CD4-positive, alpha-beta T cell (primary cell): ENCODE measurements at regions not wholly inside any gene's neighbourhood (a gene's known extent, or its start where the extent isn't known, plus 50 kb on each side); places are given as distances from the start of the nearest gene placed in this dataset.
"Not testable (repeated sequence)": the region's sequence is repeated elsewhere in the genome, so short reads cannot be mapped to it uniquely, and the experiment has no call there.

Experiments used
- ATAC-seq: fragments of 200-7000 bp; cut with Tn5 transposase; one replicate; pipeline ENCODE4 v1.10.0; 2022; ENCODE audit warnings: mild to moderate bottlenecking; ENCODE audit not compliant: poor library complexity
- CTCF ChIA-PET: fragments of 350-600 bp; sonication (Branson Sonifier 250); formaldehyde crosslinking; loops from one replicate; lab custom pipeline; 2021; ENCODE audit warnings: antibody characterized with exemption, inconsistent platforms; lab: Charles Lee
- POLR2A ChIA-PET: fragments of 350-600 bp; sonication (Branson Sonifier 250); formaldehyde crosslinking; loops from one replicate; lab custom pipeline; 2021; ENCODE audit warnings: antibody characterized with exemption, inconsistent platforms; lab: Charles Lee
- DNase-seq, 14 experiments: peaks; one replicate each; pipeline ENCODE4 v3.0.0-alpha.2; 2013 to 2020; ENCODE audit warnings: mixed read lengths in 2 of 14
- H3K27ac ChIP-seq, 2 donors: one replicate each; pipeline versions ENCODE4 v1.5.1 to v1.7.0; 2013; ENCODE audit warnings: low read length in 2 of 2, low read depth in 1 of 2, mild to moderate bottlenecking in 1 of 2
- H3K27me3 ChIP-seq, 2 experiments: 1 replicate in 1 of 2; 2 replicates in 1 of 2; pipeline versions ENCODE4 v1.6.1 to v1.7.0; 2013; ENCODE audit warnings: low read length in 2 of 2, control low read depth in 1 of 2, mild to moderate bottlenecking in 1 of 2, moderate library complexity in 1 of 2; ENCODE audit not compliant: insufficient read depth in 2 of 2, control insufficient read depth in 1 of 2
- H3K36me3 ChIP-seq: one replicate; pipeline ENCODE4 v1.6.1; 2013; ENCODE audit warnings: low read length, control low read depth; ENCODE audit not compliant: insufficient read depth
- H3K4me1 ChIP-seq: one replicate; pipeline ENCODE4 v1.6.1; 2013; ENCODE audit warnings: low read length, control low read depth; ENCODE audit not compliant: insufficient read depth
- H3K4me3 ChIP-seq: one replicate; pipeline ENCODE4 v1.5.1; 2013; ENCODE audit warnings: mild to moderate bottlenecking, low read length, moderate library complexity
- H3K9me3 ChIP-seq, 2 experiments: 1 replicate in 1 of 2; 2 replicates in 1 of 2; pipeline versions ENCODE4 v1.6.1 to v1.7.0; 2013; ENCODE audit warnings: low read length in 2 of 2, mild to moderate bottlenecking in 2 of 2, control low read depth in 1 of 2, moderate library complexity in 1 of 2; ENCODE audit not compliant: control insufficient read depth in 1 of 2, insufficient read depth in 1 of 2
- H3K27ac Mint-ChIP-seq: one replicate; pipeline ENCODE4 v1.8.0; 2020; ENCODE audit warnings: mixed read lengths
- H3K27me3 Mint-ChIP-seq: one replicate; pipeline ENCODE4 v1.8.0; 2021; ENCODE audit warnings: mixed read lengths
- H3K36me3 Mint-ChIP-seq: one replicate; pipeline ENCODE4 v1.8.0; 2021; ENCODE audit warnings: low read depth, mixed read lengths
- H3K4me1 Mint-ChIP-seq: one replicate; pipeline ENCODE4 v1.8.0; 2021; ENCODE audit warnings: low read depth, mixed read lengths
- H3K4me3 Mint-ChIP-seq: one replicate; pipeline ENCODE4 v1.8.0; 2020; ENCODE audit warnings: mild to moderate bottlenecking, mixed read lengths
- H3K9me3 Mint-ChIP-seq: one replicate; pipeline ENCODE4 v1.8.0; 2020; ENCODE audit warnings: mixed read lengths
- CTCF ChIP-seq: fragments of 200-600 bp; IDR thresholded peaks from one replicate; pipeline ENCODE4 v1.8.0; 2022; ENCODE audit warnings: antibody characterized with exemption, mild to moderate bottlenecking
- intact Hi-C, 2 experiments: fragments of 100-400 bp; cut with DNase I in 1 of 2; cut with micrococcal nuclease in 1 of 2; formaldehyde crosslinking; loops; one replicate each; pipeline versions ENCODE4 v1.15.1 to v1.9.0; 2023 to 2025; cut with DNase I, micrococcal nuclease

GRCh38 chr6:21792177-21792576, 198.6 kb downstream of the SOX4 start:
- Histone ChIP-seq H3K4me3 (no peak overlapping the region), H3K27me3 (no peaks in the 10 kb centered on the region), H3K9me3 (peaks cover 0 to 3% of the 10 kb centered on the region in 2 experiments), H3K27ac (no peak overlapping the region), H3K36me3 (no peaks in the 10 kb centered on the region), H3K4me1 (no peaks in the 10 kb centered on the region)
- no peak for DNase-seq
- Mint-ChIP-seq H3K27me3 (no peaks in the 10 kb centered on the region), H3K4me1 (no peaks in the 10 kb centered on the region), H3K4me3 (no peak overlapping the region), H3K36me3 (no peaks in the 10 kb centered on the region), H3K27ac (no peak overlapping the region), H3K9me3 (no peaks in the 10 kb centered on the region)
- POLR2A ChIA-PET = no interaction called here
- CTCF ChIA-PET = no interaction called here
- ATAC-seq = no peak
- TF ChIP-seq CTCF = no peak
- intact Hi-C loops = no loop called here

GRCh38 chr6:21796979-21797378, 203.4 kb downstream of the SOX4 start:
- DNase-seq, H3K27ac ChIP-seq, H3K4me3 Mint-ChIP-seq, H3K36me3 ChIP-seq, H3K27ac Mint-ChIP-seq, H3K27me3 ChIP-seq, CTCF ChIA-PET, intact Hi-C loops, H3K4me1 Mint-ChIP-seq, POLR2A ChIA-PET, H3K4me3 ChIP-seq, H3K4me1 ChIP-seq, H3K9me3 ChIP-seq, H3K27me3 Mint-ChIP-seq, H3K9me3 Mint-ChIP-seq, ATAC-seq, H3K36me3 Mint-ChIP-seq: not testable (repeated sequence)

GRCh38 chr6:21798468-21798867, 204.9 kb downstream of the SOX4 start:
- H3K27ac ChIP-seq = no peak overlapping the region
- ChIA-PET CTCF (no interaction called here), POLR2A (no interaction called here)
- H3K27me3 ChIP-seq = no peaks in the 10 kb centered on the region
- ATAC-seq = no peak
- H3K9me3 ChIP-seq = peaks cover 0 to 5% of the 10 kb centered on the region in 2 experiments
- Mint-ChIP-seq H3K27me3 (no peaks in the 10 kb centered on the region), H3K27ac (no peak overlapping the region), H3K36me3 (no peaks in the 10 kb centered on the region), H3K9me3 (peaks cover 2% of the 10 kb centered on the region), H3K4me1 (no peaks in the 10 kb centered on the region), H3K4me3 (no peak overlapping the region)
- TF ChIP-seq CTCF = no peak
- DNase-seq = no peak
- H3K36me3 ChIP-seq = no peaks in the 10 kb centered on the region
- intact Hi-C loops = no loop called here
- no peaks in the 10 kb centered on the region for H3K4me1 ChIP-seq
- no peak overlapping the region for H3K4me3 ChIP-seq

GRCh38 chr6:21800330-21800729, 206.8 kb downstream of the SOX4 start:
- Histone ChIP-seq H3K4me1 (no peaks in the 10 kb centered on the region), H3K27ac (no peak overlapping the region), H3K9me3 (peaks cover 0 to 5% of the 10 kb centered on the region in 2 experiments), H3K27me3 (no peaks in the 10 kb centered on the region), H3K36me3 (no peaks in the 10 kb centered on the region), H3K4me3 (no peak overlapping the region)
- intact Hi-C loops = no loop called here
- DNase-seq (no peak), ATAC-seq (no peak)
- H3K4me3 Mint-ChIP-seq = no peak overlapping the region
- H3K27me3 Mint-ChIP-seq = no peaks in the 10 kb centered on the region
- H3K27ac Mint-ChIP-seq = no peak overlapping the region
- ChIA-PET POLR2A (no interaction called here), CTCF (no interaction called here)
- H3K36me3 Mint-ChIP-seq = no peaks in the 10 kb centered on the region
- no peak for TF ChIP-seq CTCF
- no peaks in the 10 kb centered on the region for H3K4me1 Mint-ChIP-seq
- H3K9me3 Mint-ChIP-seq = peaks cover 2% of the 10 kb centered on the region
